Immature natural killer cell (primary cell): ENCODE measurements at regions not wholly inside any gene's neighbourhood (a gene's known extent, or its start where the extent isn't known, plus 50 kb on each side); places are given as distances from the start of the nearest gene placed in this dataset.
"Not testable (repeated sequence)": the region's sequence is repeated elsewhere in the genome, so short reads cannot be mapped to it uniquely, and the experiment has no call there.

Source experiments
- DNase-seq, 3 donors: peaks; one replicate each; pipeline ENCODE4 v3.0.0; 2022; ENCODE audit warnings: mixed read lengths in 1 of 3
- H3K27ac Mint-ChIP-seq, 6 donors: one replicate each; pipeline ENCODE4 v1.8.0; 2020; ENCODE audit warnings: mixed read lengths in 6 of 6, mild to moderate bottlenecking in 5 of 6, inconsistent platforms in 4 of 6, moderate library complexity in 3 of 6
- H3K27me3 Mint-ChIP-seq, 3 donors: one replicate each; pipeline ENCODE4 v1.8.0; 2020 to 2021; ENCODE audit warnings: low read depth in 3 of 3, mild to moderate bottlenecking in 3 of 3, mixed read lengths in 3 of 3, moderate library complexity in 3 of 3, inconsistent platforms in 1 of 3
- H3K36me3 Mint-ChIP-seq, 3 donors: one replicate each; pipeline ENCODE4 v1.8.0; 2020; ENCODE audit warnings: mixed read lengths in 3 of 3, inconsistent platforms in 2 of 3, mild to moderate bottlenecking in 2 of 3
- H3K4me1 Mint-ChIP-seq, 2 donors: one replicate each; pipeline ENCODE4 v1.8.0; 2020; ENCODE audit warnings: inconsistent platforms in 2 of 2, mild to moderate bottlenecking in 2 of 2, mixed read lengths in 2 of 2, moderate library complexity in 1 of 2
- H3K4me3 Mint-ChIP-seq, 5 donors: one replicate each; pipeline ENCODE4 v1.8.0; 2020; ENCODE audit warnings: mild to moderate bottlenecking in 5 of 5, mixed read lengths in 5 of 5, inconsistent platforms in 3 of 5, moderate library complexity in 3 of 5
- H3K9me3 Mint-ChIP-seq, 6 donors: one replicate each; pipeline ENCODE4 v1.8.0; 2020; ENCODE audit warnings: mild to moderate bottlenecking in 6 of 6, mixed read lengths in 6 of 6, inconsistent platforms in 4 of 6, moderate library complexity in 3 of 6

DNA sequence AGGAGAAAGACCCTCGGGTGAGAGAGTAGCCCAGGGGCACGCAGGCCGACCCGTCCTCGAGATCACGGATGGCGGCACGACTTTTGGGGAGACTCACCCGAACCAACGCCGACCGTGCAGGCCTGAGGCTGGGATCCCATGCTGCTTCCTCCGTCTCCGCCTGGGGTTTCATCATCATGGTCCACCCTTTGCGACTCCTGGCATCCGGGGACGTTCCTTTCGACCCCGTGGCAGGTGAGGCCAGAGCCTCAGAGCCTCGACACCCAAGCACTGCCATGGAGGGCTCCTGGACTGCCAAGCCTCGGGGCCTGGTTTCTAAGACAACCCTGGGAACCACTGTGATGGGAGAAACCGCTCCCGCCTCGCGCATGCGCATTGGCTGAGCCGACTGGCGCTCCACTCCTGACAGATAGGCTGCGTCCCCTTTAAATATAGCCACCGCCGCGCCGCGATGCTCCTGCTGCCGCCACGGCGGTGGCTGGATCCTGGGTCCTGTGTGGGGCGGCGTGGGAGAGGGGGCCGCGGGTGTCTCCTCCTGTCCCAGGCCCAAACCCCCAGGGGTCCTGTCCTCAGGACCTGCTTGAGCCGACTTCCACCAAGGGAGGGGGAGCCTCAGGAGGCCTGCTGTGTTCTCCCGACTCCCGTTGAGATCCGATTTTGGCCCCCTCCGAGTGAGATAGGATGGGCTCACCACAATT, 481.6 kb downstream of the SPATA31A7 start:
- peaks cover 27 to 69% (median 55%) of the 10 kb centered on the region in 6 donors for H3K9me3 Mint-ChIP-seq
- no peak for DNase-seq
- peaks cover 0 to 4% of the 10 kb centered on the region in 2 donors for H3K4me1 Mint-ChIP-seq
- peaks cover 0 to 4% (median 4%) of the 10 kb centered on the region in 3 donors for H3K36me3 Mint-ChIP-seq
- no peak overlapping the region for H3K27ac Mint-ChIP-seq
- no peak overlapping the region for H3K4me3 Mint-ChIP-seq
- H3K27me3 Mint-ChIP-seq: peaks cover 0 to 4% (median 2%) of the 10 kb centered on the region in 3 donors

GRCh38 chr9:61672107-61672541, 482.3 kb downstream of the SPATA31A7 start:
- H3K27me3 Mint-ChIP-seq, H3K27ac Mint-ChIP-seq, H3K4me1 Mint-ChIP-seq, H3K36me3 Mint-ChIP-seq, DNase-seq, H3K4me3 Mint-ChIP-seq: not testable (repeated sequence)
- peaks cover 27 to 67% (median 54%) of the 10 kb centered on the region in 6 donors for H3K9me3 Mint-ChIP-seq

DNA sequence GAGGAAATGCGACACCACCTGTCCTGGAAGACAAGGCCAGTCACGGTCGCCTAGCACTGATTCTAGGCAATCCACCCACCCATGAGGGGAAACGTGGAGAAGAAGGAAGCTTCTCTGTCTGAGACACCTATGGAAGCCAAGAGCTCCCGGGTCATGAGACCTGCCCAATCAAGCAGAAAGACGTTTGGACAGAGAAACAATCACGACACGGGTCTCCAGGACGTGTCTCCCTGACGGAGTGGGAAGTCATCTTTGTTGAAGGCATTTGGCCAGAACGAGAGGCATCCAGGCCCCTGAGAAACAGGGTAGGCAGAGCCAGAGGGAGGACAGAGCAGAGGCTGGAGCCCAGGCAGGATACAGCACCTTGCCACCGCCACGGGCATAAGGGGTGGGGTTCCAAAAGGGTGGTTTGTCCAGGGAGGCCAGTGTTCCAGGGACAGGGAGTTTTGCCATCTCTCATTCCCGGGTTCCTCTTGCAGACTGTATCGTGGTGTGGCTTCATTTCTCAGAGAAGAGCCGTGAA, 482.9 kb downstream of the SPATA31A7 start:
- DNase-seq, H3K4me1 Mint-ChIP-seq, H3K27me3 Mint-ChIP-seq, H3K27ac Mint-ChIP-seq, H3K36me3 Mint-ChIP-seq, H3K4me3 Mint-ChIP-seq: not testable (repeated sequence)
- peaks cover 27 to 68% (median 54%) of the 10 kb centered on the region in 6 donors for H3K9me3 Mint-ChIP-seq

DNA sequence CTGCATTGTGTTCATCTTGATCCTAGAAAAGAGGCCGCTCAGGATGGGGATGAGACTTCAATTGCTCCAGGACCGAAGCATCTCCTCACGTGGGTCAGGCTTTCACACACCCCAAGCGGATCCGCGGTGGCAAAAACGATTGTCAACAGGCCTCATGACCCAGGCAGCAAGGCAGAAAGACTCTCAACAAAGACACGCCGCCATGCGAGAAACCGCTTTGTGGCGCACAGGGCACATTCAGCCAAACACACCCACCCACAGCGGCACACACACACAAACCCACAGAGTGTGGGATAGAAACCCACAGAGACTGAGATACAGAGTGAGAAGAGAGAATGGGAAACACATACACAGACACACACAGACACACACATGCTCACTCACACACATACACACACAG, 483.4 kb downstream of the SPATA31A7 start:
- H3K27me3 Mint-ChIP-seq: peaks cover 0 to 9% (median 2%) of the 10 kb centered on the region in 3 donors
- peaks cover 26 to 68% (median 53%) of the 10 kb centered on the region in 6 donors for H3K9me3 Mint-ChIP-seq
- no peak overlapping the region for H3K27ac Mint-ChIP-seq
- no peak for DNase-seq
- peaks cover 0 to 4% of the 10 kb centered on the region in 2 donors for H3K4me1 Mint-ChIP-seq
- peaks cover 0 to 4% (median 4%) of the 10 kb centered on the region in 3 donors for H3K36me3 Mint-ChIP-seq
- H3K4me3 Mint-ChIP-seq: no peak overlapping the region

GRCh38 chr9:61673664-61674381, 484.0 kb downstream of the SPATA31A7 start:
- H3K4me1 Mint-ChIP-seq: peaks cover 0 to 4% of the 10 kb centered on the region in 2 donors

DNA sequence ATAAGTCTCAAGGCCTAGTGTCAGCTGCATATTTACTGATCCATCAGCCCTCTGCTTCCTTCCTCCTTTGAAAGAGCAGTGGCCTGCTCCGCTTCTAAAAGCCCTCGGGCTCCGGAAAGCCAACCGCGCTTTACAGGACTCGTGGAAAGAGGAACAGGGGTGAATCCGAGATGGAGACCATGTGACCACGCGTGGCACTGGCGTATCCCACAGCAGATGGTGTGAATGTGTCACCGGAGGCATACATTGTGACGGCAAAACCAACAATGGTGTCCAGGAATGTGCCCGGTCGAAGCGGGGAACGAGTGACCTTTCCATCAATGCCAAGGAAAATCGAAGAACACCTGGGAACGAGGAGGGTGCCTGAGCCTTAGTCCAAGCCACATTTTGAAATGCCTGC, 484.6 kb downstream of the SPATA31A7 start:
- Mint-ChIP-seq H3K4me1 (peaks cover 0 to 2% of the 10 kb centered on the region in 2 donors), H3K27me3 (peaks cover 0 to 6% (median 0%) of the 10 kb centered on the region in 3 donors), H3K27ac (no peak overlapping the region), H3K36me3 (peaks cover 0 to 2% (median 2%) of the 10 kb centered on the region in 3 donors), H3K4me3 (no peak overlapping the region), H3K9me3 (peaks cover 23 to 56% (median 48%) of the 10 kb centered on the region in 6 donors)
- no peak for DNase-seq

More at GRCh38 chr9:61673664-61674381, 484.0 kb downstream of the SPATA31A7 start:
- Mint-ChIP-seq H3K4me3 (no peak overlapping the region), H3K27me3 (peaks cover 0 to 9% (median 2%) of the 10 kb centered on the region in 3 donors), H3K36me3 (peaks cover 0 to 4% (median 4%) of the 10 kb centered on the region in 3 donors), H3K9me3 (peaks cover 23 to 62% (median 49%) of the 10 kb centered on the region in 6 donors), H3K27ac (no peak overlapping the region)
- no peak for DNase-seq

DNA sequence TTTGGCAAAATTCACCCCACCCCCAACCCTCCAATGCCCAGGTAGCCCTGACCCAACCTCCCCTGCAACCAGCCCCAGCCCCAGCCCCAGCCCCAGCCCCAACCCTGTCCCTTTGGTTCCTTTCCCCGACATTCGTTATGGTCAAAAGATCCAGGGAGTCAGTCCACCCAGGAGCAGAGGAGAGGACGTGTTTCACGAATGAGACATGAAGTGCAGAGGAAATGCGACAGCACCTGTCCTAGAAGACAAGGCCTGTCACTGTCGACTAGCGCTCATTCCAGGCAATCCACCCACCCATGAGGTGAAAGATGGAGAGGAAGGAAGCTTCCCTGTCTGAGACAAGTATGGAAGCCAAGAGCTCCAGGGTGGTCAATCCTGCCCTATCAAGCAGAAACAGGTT, 485.0 kb downstream of the SPATA31A7 start:
- Mint-ChIP-seq H3K27ac (no peak overlapping the region), H3K27me3 (peaks cover 0 to 4% (median 0%) of the 10 kb centered on the region in 3 donors), H3K4me3 (no peak overlapping the region), H3K4me1 (peaks cover 0 to 2% of the 10 kb centered on the region in 2 donors), H3K9me3 (peaks cover 26 to 53% (median 46%) of the 10 kb centered on the region in 6 donors), H3K36me3 (no peaks in the 10 kb centered on the region)
- DNase-seq: no peak
